Stimulated activated CD4-positive, alpha-beta T cell treated with anti-CD3 and anti-CD28 coated beads, Interleukin-12 subunit alpha, Interleukin-12 subunit beta, amount 100 ng/mL, for 4 hours (primary cell): ENCODE measurements at regions not wholly inside any gene's neighbourhood (a gene's known extent, or its start where the extent isn't known, plus 50 kb on each side); places are given as distances from the start of the nearest gene placed in this dataset.

ENCODE experiments used
- DNase-seq: peaks from one replicate; pipeline ENCODE4 v3.0.0-alpha.2; 2020

DNA sequence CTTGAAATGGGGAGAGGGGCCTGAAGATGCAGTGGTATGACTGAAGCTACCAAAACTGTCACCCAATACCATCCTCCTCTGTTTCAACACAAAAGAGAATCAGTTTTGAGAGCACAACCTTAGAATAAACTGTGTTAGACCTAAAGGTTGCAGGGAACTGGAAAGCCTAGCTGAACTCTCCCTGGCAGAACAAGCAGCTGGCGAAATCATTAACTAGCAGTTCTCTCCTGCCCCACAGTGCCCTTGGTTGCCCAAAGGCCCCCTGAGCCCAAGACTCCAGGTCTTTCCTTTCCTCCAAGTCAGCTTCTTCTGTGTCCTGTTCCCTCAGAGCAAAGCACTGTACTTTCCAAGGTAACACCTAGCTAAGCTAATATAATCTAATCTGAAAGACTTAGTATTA lies 135.4 kb upstream of the SLC30A5 start:
- no peak for DNase-seq

DNA sequence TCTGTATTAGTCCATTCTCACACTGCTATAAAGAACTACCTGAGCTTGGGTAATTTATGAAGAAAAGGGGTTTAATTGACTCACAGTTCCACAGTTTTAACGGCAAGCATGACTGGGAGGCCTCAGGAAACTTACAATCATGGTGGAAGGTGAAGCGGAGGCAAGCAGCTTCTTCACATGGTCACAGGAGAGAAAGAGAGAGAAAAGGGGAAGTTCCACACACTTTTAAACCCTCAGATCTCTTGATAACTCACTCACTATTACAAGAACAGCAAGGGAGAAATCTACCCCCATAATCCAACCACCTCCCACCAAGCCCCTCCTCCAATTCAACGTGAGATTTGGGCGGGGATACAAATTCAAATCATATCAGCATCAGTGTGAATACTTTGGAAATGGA lies 133.4 kb upstream of the SLC30A5 start:
- DNase-seq: no peak

DNA sequence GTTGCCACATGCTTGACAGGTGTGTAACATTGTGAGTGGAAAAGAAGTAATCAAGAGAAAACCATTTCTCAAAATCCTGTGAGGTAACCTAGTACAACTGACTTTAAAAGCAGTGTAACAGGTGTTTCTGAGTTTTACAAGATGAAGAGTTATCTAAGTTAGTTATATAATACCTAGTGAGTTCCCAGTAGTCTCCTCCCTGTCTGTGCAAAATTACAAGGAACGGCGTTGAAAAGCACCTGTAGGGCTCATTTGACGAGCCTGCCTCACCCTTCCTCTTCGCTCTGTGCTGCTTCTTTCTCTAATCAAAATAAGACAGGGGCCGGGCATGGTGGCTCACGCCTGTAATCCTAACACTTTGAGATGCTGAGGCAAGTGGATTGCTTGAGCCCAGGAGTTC lies 132.9 kb upstream of the SLC30A5 start:
- DNase-seq: no peak

DNA sequence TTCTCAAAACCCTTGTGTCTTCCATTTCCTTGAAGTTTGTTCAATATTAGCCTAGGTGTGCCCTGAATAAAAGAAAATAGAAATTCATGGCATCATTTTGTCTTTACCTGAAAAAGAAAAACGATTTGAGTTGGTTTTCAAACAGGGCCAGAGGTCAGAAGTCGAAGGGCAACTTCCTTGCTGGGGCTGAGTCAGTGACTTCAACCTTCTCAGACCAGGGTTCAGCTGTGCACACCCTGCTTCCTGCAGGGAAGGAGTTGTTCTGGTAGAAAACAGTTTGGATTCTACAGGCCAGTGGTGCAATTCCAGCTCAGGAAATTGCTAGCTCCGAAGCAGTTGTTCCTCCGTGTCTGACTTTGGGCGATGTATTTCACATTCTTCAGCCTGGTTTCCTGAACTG lies 132.1 kb upstream of the SLC30A5 start:
- no peak for DNase-seq

DNA sequence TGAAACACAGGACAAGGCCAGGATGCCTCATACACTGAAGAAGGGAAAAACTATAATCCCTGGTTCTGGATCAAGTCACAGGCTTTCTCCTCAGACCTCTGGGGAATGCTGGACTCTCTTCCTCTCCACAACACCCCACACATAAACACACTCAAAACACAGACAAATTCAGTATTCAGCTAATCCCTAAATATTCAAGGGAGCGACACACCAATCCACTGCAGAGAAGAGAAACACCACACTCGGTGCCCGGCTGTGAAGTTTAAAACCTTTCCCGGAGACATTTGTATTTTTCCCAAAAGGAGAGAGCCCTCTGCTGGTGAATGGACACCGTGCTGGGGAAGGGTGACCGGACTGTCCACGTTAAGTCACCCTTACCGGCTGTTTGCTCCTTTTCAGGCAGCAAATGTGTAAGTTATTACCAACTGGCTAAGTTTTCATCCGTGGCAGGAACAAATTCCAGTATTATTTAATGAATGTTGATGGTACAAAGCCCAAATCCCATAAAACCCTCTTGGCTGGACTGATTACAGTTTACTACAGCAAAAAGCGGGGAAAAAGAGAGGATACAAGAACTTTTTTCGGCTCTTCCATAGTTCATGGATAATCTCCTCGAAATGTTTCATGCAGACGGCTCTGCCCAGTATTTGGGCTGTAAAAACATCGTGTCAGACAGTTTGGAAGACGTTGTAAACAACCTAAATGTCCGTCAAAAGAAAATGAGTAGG lies 130.9 kb upstream of the SLC30A5 start:
- DNase-seq: no peak

DNA sequence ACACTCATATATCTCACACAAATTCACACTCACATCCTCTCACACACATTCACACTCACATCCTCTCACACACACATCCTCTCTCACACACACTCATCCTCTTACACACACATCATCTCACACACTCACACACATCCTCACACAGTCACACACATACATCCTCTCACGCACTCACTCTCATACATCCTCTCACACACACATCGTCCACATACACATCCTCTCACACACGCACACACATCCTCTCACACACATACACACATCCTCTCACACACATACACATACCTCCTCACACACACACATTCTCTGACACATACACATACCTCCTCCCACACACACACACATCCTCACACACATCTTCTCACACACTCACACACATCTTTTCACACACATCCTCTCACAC lies 129.1 kb upstream of the SLC30A5 start:
- no peak for DNase-seq

DNA sequence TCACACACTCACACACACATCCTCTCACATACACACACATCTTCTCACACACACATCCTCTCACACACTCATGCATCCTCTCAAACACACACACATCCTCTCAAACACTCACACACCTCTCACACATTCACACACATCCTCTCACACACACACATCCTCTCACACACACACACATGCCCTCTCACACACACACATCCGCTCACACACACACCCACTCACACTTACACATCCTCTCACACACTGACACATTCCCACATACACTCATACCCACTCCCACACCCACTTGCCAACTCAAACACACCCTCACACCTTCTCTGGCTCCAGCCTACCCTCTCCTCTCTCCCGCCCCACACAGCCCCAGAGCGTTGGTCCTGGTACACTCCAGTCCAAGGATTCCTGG lies 127.9 kb upstream of the SLC30A5 start:
- DNase-seq: no peak

DNA sequence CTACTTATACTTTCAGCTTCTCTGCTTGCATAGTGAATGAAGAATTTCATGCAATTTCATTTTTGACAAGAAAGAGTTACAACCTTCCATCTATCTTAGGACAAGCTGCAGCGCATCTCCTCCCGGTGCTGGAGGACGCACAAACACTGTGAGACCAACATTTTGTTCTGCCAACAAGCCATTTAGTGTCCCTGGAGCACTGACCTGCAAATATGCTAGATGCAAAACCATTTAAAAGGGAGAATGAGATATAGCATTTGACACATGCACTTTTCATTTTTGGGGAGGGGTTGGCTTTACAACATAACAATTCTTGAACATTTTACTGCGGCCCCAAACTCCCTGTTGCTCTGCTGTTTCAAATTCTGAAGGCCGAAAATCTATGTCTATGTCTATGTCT lies 127.2 kb upstream of the SLC30A5 start:
- DNase-seq: no peak

DNA sequence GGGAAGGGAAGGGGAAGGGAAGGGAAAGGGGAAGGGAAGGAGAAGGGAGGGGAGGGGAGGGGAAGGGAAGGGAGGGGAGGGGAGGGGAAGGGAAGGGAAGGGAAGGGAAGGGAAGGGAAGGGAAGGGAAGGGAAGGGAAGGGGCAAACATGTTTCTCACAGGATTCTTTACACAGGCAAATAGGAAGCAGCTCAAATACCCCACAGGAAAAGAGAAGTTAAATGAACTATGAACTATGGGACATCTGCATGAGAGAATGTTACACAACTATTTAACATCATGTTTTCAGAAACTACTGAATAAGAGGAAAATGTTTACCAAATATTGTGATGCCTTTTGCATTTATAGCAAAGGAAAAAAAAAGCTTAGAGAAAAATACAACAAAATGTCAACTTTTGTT lies 125.4 kb upstream of the SLC30A5 start:
- DNase-seq: no peak

DNA sequence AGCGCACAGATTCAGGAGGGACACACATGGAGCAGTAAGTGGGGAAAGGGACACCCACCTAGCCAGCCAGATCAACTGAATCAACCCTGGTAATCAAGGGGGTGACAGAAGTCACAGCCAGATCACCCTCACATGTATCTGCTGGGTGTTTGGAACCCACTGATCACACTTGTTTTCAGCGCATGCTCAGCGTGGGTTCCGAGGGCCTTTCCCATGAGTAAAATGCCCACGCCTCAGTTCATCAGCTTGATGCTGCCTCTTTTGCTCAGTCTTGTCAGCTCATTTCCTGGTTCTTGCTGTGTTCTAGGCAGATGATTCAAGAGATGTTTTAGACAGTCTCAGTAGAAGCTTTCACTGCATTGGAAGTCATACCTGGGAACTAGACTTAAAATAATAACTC lies 123.2 kb upstream of the SLC30A5 start:
- DNase-seq: no peak

DNA sequence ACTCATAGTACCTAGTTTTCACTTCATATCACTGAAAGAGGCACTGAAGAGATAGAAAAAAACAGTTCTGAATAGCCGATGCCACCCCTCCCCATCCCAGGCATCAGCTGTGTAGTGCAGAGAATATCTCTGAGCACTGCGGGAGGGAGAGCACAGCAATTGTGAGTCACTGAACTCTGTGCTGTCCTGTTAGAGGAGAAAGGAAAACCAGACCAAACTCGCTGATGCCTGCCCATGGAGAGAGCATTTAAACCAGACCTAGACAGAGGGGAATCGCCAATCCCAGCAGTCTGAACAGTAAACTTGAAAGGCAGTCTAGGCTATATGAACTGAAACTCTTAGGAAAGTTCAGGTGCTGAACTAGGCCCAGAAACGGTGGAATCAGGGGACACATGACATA lies 120.1 kb upstream of the SLC30A5 start:
- DNase-seq: no peak

DNA sequence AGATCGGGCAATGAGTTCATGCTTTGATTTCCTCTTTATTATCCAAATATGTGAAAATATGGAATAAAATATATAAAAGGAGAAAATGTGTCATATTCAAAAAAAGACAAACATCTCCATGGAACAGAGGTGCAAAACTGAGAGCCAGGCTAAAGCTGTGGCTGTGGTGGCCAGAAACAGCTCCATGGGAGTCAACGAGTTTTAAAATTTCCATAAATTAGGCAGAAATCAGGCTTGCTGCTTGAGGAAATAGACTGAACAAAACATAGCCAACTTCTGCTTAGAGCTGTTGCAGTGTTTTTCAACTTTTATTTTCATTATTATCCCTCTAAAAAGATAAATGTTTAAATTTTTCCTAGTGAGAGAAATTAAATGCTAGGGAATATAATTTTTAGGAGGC lies 110.8 kb upstream of the SLC30A5 start:
- DNase-seq: no peak

DNA sequence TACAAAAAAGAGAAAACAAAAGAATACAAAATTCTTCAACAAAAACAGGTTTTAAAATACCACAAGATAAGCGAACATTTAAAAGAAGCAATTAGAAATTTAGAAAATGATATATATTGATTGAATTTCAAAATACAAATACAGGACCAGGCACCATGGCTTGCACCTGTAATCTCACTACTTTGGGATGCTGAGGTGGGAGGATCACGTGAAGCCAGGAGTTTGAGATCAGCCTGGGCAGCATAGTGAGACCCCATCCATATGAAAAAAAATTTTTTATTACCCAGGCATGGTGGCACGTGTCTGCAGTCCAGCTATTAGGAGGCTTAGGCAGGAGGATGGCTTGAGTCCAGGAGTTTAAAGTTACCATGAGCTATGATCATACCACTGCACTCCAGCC lies 109.9 kb upstream of the SLC30A5 start:
- no peak for DNase-seq

DNA sequence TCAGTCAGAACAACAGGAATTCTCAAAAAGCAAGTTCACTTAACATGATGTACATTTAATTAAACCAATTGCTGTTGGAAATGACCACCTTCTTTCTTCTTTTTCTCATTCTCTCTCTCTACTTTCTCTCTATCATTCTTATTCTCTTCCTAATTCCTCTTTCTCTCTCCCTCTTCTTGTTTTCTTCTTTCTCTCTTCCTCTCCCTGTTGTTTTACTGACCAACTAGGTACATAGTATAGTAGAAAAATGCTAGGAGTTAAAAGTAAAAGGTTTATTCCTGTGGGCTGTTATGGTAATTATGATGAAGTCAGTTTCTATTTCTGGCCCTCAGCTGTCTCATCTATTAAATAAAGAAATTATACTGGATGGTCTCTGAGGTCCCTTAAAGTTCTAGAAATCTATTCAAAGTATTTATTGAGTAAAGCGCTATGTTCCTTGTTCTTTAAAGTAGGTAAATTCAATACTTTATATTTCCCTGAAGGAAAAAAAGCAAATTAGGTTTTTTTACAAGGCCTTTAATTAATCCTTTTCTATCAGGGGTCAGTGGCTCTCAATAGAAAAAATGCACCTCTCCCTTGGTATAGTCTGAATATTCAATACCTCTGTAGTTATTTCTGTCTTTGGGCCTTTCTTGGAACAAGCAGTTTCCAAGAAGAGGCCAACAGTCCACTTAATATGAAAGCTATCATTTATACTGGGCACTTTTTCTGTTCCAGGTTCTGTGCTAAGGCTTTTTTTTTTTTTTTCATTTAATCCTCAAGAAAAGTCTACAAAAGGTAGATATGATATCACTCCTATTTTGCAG lies 102.3 kb upstream of the SLC30A5 start:
- DNase-seq: no peak

DNA sequence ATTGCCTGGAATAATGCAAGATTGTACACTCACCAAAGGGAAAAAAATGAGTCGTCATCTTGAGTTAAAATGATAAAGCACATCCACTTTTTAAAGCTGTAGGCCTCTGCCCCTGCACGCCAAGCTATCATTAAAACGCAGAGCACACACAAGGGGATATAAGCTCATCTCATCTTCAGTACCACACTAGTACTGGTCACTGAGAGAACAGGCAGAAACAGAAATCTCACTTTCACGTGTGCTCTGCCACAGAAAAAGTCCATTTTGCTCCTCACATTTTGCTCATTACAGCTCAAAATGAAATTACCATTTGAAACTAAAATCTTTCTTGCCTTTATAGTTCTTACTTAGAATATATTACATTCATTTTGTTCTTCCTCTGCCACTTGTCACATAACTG lies 99.2 kb upstream of the SLC30A5 start:
- DNase-seq: no peak

DNA sequence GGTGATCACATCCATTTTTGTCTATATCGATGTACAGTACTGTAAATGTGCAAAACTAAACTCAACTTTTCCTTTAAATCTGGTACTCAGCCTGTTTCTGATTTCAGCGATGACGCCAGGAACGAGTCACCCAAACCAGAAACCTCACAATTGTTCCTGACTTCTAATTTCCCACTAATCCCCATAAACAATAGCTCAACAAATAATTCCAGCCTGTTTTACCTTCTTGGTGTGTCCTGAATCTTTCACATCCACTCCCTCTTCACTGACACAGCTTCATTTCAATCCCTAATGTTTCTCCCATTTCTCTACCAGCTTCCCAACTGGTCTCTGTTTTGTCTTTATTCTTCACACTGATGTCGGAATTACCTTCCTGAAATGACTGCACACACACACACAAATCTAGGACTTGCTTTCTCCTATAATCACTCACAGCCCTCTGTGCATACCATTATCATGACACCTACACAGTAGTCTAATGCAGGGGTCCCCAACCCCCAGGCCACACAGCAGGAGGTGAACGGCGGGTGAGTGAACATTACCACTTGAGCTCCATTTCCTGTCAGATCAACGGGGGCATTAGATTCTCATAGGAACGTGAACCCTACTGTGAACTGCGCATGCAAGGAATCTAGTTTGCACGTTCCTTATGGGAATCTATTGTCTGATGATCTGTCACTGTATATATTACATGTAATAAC lies 97.8 kb upstream of the SLC30A5 start:
- no peak for DNase-seq

DNA sequence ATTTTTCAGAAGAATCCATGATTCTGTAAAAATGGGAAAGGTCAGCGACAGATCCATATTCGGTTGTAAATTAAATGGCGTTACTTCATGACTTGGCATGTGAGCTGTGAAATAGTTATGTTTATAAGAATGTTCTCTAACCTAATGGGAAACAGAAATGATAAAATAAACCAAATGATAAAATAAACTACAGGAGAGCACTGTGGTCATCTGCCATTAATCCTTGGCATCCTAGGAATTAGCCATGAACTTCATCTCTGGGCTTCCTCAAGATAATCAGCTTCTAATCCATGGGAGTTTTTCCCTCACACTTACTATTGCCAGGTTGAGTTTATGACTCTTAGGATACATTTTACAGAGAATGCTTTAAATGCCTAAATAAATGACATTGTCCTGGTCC lies 94.6 kb upstream of the SLC30A5 start:
- no peak for DNase-seq

DNA sequence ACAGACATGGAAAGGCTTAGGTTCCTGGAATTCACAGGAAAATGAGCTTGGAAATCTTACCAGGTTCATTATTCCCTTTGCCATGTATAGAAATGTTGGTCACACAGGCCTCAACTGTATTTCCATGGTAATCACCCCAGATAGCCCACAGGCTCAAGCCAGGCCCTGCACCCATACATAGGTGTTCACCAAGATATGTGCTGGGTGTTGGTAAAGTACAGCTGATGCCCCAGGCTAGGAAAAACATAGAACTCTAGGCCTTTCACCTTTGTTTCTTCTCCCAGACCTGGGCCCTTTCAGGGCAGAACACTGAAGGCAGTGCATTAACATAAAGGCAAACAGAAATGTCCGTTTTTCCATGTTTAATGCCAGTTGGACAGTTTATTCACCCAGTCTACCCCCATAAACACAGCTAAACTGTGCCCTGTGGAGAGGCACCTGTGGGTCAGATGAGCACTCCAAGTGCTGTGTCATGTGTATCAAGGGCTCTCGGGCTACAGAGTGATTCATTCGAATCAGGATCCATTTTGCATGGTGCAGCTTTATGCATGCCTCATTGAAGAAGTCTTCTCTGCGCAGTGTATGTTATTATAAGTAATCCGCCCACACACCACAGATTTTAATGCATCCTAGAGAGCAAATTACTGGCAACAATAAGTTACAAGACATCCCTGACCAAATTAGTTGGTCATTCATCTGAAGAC lies 93.4 kb upstream of the SLC30A5 start:
- no peak for DNase-seq

DNA sequence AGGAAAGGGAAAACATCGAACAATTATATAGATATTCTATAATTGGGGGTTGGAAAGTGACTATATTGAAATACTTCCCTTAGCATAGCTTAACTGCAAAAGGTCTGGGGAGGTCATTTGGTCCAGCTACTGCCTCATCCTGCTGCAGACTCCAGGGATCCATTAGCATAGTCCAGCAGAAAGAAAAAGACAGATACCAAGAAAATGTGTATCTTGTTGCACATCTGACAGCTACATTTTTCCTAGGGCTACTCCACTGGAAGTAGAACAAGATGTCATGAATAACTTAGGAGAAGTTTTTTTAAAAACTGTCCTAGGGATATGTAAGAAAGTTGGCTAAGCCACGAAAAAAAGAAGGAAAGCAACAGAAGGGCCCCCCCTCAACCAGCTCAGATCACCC lies 92.9 kb upstream of the SLC30A5 start:
- DNase-seq: no peak

DNA sequence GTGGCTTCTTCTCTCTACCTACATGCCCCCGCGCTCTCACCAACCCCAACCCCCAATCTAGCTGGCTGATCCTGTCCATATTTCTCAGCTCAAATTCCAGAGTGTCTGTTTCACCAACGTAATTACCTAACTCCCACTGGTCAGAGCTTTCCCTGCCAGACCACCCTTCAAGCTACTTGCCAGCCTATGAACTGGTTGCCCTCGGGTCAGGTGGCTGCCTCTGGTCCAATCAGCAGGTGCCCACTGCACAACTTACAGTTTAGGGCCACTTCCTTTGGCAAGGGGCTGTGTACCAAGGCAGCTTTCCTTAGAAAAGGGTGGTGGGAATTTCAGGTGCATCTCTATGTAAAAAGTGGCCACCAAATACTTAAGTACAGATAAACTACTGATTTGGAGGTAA lies 92.2 kb upstream of the SLC30A5 start:
- DNase-seq: no peak

DNA sequence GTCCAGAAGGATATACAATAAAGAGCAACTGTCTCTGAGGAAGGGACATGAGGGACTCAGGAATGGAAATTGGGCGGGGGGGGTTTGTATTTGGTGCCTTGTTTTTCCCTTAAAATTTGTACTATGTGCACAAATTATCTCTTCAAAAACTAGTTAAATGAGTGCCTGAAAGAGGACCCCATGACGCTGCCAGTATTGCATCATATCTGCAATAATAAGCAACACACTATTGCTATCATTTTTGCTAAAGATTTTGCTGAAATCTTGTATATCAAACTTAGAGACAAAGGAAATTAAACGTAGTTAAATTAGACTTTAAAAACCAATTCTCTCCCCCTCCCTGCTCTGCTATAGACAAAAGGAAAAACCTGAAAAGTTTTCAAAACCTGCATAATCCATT lies 89.7 kb upstream of the SLC30A5 start:
- DNase-seq: no peak

DNA sequence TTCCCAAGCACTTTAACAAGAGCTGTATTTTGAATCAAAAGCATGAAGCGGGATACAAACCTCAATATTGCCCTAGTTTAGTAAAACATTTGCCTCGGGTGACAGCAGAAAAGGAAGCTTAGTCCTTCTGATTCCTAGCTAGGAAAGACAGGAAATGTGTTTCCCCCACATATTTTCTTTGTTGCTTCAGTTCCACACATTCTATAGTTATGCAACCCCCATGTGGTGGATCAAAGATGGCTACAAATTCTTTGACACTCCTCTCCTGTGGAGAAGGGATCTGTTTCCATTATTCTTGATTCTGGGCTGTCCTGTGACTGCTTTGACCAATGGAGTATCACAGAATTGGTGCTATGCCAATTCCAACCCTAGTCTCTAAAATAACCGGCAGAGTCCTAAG lies 89.1 kb upstream of the SLC30A5 start:
- DNase-seq: no peak

DNA sequence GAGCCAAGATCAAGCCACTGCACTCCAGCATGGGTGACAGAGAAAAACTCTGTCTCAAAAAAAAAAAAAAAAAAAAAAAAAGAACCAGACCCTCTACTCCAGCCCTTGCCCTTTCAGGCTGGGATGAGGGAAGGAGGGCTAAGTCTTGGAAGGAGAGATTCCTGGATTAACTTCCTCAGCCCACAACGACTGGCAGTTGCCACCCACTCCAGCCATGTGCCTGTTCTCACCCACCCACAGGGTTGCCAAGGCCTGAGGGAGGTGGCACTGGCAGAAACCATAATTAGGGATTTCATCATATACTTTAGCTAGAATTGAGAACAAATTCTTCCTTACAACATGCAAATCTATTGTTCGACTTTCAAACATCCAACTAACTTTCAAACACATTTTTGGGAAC lies 87.8 kb upstream of the SLC30A5 start:
- no peak for DNase-seq

DNA sequence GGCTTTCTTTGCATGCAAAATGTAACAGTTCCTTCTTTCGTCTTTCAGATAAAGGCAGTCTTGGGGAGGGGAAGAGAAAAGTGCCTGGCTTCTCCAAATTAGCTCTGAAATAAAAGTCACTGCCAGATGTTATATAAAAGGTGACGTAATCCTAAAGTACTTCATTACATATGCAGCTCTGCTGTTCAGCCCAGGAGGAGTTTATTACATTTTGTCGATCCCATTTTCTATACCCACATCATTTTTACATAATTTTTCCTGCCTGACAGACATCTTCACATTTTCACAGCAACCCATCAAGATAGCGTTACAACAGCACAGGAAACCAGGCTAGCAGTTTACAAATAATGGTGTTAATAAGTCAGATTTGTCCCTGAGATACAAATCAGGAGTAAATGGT lies 86.7 kb upstream of the SLC30A5 start:
- no peak for DNase-seq
